Neural cell (in vitro differentiated cells): ENCODE measurements at regions not wholly inside any gene's neighbourhood (a gene's known extent, or its start where the extent isn't known, plus 50 kb on each side); places are given as distances from the start of the nearest gene placed in this dataset.

Source experiments
- H2AFZ ChIP-seq: fragments of 200-600, 300-800 bp; sonication (generic), shearing (Covaris generic); 2 replicates; pipeline ENCODE4 v1.6.0; 2014; ENCODE audit warnings: low read depth, mild to moderate bottlenecking, antibody characterized with exemption, low read length, moderate library complexity
- H3F3A ChIP-seq: fragments of 200-600 bp; shearing (Covaris generic); 2 replicates; pipeline ENCODE4 v1.6.1; 2016; ENCODE audit warnings: mild to moderate bottlenecking, moderate library complexity, mixed read lengths, antibody characterized with exemption, low read length; ENCODE audit not compliant: insufficient read depth, poor library complexity, severe bottlenecking
- H3K27ac ChIP-seq: fragments of 200-600, 300-800 bp; sonication (generic), shearing (Covaris generic); 2 replicates; pipeline ENCODE4 v1.5.1; 2014; ENCODE audit warnings: mild to moderate bottlenecking, low read length, moderate library complexity
- H3K27me3 ChIP-seq: fragments of 300-800, 200-600 bp; sonication (generic), shearing (Covaris generic); 2 replicates; pipeline ENCODE4 v1.6.0; 2014; ENCODE audit warnings: mild to moderate bottlenecking, low read depth, low read length, moderate library complexity; ENCODE audit not compliant: insufficient read depth
- H3K36me3 ChIP-seq: fragments of 300-800, 200-600 bp; sonication (generic), shearing (Covaris generic); 2 replicates; pipeline ENCODE4 v1.5.1; 2014; ENCODE audit warnings: mild to moderate bottlenecking, antibody characterized with exemption, low read length, moderate library complexity; ENCODE audit not compliant: insufficient read depth
- H3K4me2 ChIP-seq: fragments of 300-800, 200-600 bp; sonication (generic), shearing (Covaris generic); 2 replicates; pipeline ENCODE4 v1.6.0; 2014; ENCODE audit warnings: mild to moderate bottlenecking, low read length
- H3K4me3 ChIP-seq: fragments of 300-800, 200-600 bp; sonication (generic), shearing (Covaris generic); 2 replicates; pipeline ENCODE4 v1.5.1; 2014; ENCODE audit warnings: mild to moderate bottlenecking, low read length, moderate library complexity
- H3K79me2 ChIP-seq: fragments of 200-600 bp; shearing (Covaris generic); replicated peaks from 2 replicates; pipeline ENCODE4 v1.6.0; 2014; ENCODE audit warnings: mild to moderate bottlenecking, low read length, moderate library complexity; ENCODE audit not compliant: insufficient read depth
- H3K9ac ChIP-seq: fragments of 300-800, 200-600 bp; sonication (generic), shearing (Covaris generic); 2 replicates; pipeline ENCODE4 v1.6.1; 2016; ENCODE audit warnings: mild to moderate bottlenecking, low read length, mixed read lengths
- H3K9me2 ChIP-seq: fragments of 200-600 bp; shearing (Covaris generic); 2 replicates; pipeline ENCODE4 v1.6.1; 2016; ENCODE audit warnings: mild to moderate bottlenecking, low read length, mixed read lengths; ENCODE audit not compliant: insufficient read depth
- H3K9me3 ChIP-seq: fragments of 200-600, 300-800 bp; sonication (generic), shearing (Covaris generic); 2 replicates; pipeline ENCODE4 v1.6.1; 2016; ENCODE audit warnings: mild to moderate bottlenecking, mixed run types, low read length, moderate library complexity, mixed read lengths
- H4K20me1 ChIP-seq: fragments of 200-600 bp; shearing (Covaris generic); 2 replicates; pipeline ENCODE4 v1.6.1; 2016; ENCODE audit warnings: mild to moderate bottlenecking, mixed run types; ENCODE audit not compliant: insufficient read depth
- CTCF ChIP-seq: fragments of 450-650 bp; IDR thresholded peaks from 2 replicates; pipeline ENCODE4 v1.5.1; 2014; ENCODE audit warnings: antibody characterized with exemption, mild to moderate bottlenecking, moderate library complexity; ENCODE audit not compliant: poor library complexity, severe bottlenecking
- EP300 ChIP-seq: fragments of 450-650 bp; conservative IDR thresholded peaks from 2 replicates; pipeline ENCODE4 v1.6.1; 2014; ENCODE audit warnings: antibody characterized with exemption, mild to moderate bottlenecking, moderate library complexity; ENCODE audit not compliant: poor library complexity, severe bottlenecking
- EZH2 ChIP-seq: fragments of 200-600, 300-800 bp; shearing (Covaris generic), sonication (generic); IDR thresholded peaks from 2 replicates; pipeline ENCODE4 v1.6.1; 2014; ENCODE audit warnings: antibody characterized with exemption, low read length, borderline replicate concordance, mild to moderate bottlenecking; ENCODE audit not compliant: insufficient read depth, poor library complexity, severe bottlenecking
- MXI1 ChIP-seq: fragments of 450-650 bp; conservative IDR thresholded peaks from 2 replicates; pipeline ENCODE4 v1.6.1; 2014; ENCODE audit warnings: antibody characterized with exemption, mild to moderate bottlenecking; ENCODE audit not compliant: poor library complexity, severe bottlenecking
- POLR2AphosphoS5 ChIP-seq: IDR thresholded peaks from 2 replicates; pipeline ENCODE4 v1.6.1; 2012
- RAD21 ChIP-seq: fragments of 450-650 bp; conservative IDR thresholded peaks from 2 replicates; pipeline ENCODE4 v1.6.1; 2014; ENCODE audit warnings: antibody characterized with exemption, mild to moderate bottlenecking, moderate library complexity
- REST ChIP-seq: IDR thresholded peaks from 2 replicates; pipeline ENCODE4 v1.6.1; 2012; ENCODE audit warnings: borderline replicate concordance
- SMC3 ChIP-seq: fragments of 450-650 bp; conservative IDR thresholded peaks from 2 replicates; pipeline ENCODE4 v1.6.1; 2014; ENCODE audit warnings: antibody characterized with exemption, mild to moderate bottlenecking, moderate library complexity; ENCODE audit not compliant: poor library complexity
- TAF1 ChIP-seq: IDR thresholded peaks from 2 replicates; pipeline ENCODE4 v1.6.1; 2012; ENCODE audit warnings: low read depth

- H3K79me2 ChIP-seq: no peaks in the 10 kb centered on the region
- H3K36me3 ChIP-seq: no peaks in the 10 kb centered on the region
- no peak overlapping the region for H2AFZ ChIP-seq
- H3K4me3 ChIP-seq: no peak overlapping the region
- H4K20me1 ChIP-seq: no peaks in the 10 kb centered on the region
- TF ChIP-seq SMC3: no peak
- TF ChIP-seq TAF1: no peak
- TF ChIP-seq MXI1: no peak
- TF ChIP-seq RAD21: no peak
- TF ChIP-seq EP300: no peak
- TF ChIP-seq CTCF: no peak
- TF ChIP-seq REST: no peak
- no peak for TF ChIP-seq EZH2
- TF ChIP-seq POLR2AphosphoS5: no peak
- H3K4me2 ChIP-seq: no peak overlapping the region
- no peak overlapping the region for H3K9ac ChIP-seq
- H3K27ac ChIP-seq: no peak overlapping the region
- H3F3A ChIP-seq: no peaks in the 10 kb centered on the region
- H3K9me3 ChIP-seq: no peaks in the 10 kb centered on the region
- H3K9me2 ChIP-seq: no peaks in the 10 kb centered on the region
- no peaks in the 10 kb centered on the region for H3K27me3 ChIP-seq
These were observed 314.9 kb upstream of the STEAP1 start for GRCh38 chr7:89839329-89839728.

- Histone ChIP-seq H4K20me1 (no peaks in the 10 kb centered on the region), H3F3A (no peaks in the 10 kb centered on the region), H3K27me3 (no peaks in the 10 kb centered on the region), H3K9me2 (no peaks in the 10 kb centered on the region), H3K79me2 (no peaks in the 10 kb centered on the region), H3K27ac (no peak overlapping the region), H3K9me3 (no peaks in the 10 kb centered on the region), H3K4me3 (no peak overlapping the region), H3K4me2 (no peak overlapping the region), H2AFZ (no peak overlapping the region), H3K36me3 (no peaks in the 10 kb centered on the region), H3K9ac (no peak overlapping the region)
- TF ChIP-seq TAF1 (no peak), CTCF (no peak), POLR2AphosphoS5 (no peak), RAD21 (no peak)
These were observed 308.3 kb upstream of the STEAP1 start for GRCh38 chr7:89845952-89846351.
